Activated naive CD4-positive, alpha-beta T cell treated with anti-CD3 and anti-CD28 coated beads for 36 hours (primary cell): ENCODE measurements at regions not wholly inside any gene's neighbourhood (a gene's known extent, or its start where the extent isn't known, plus 50 kb on each side); places are given as distances from the start of the nearest gene placed in this dataset.

ENCODE experiments used
- CTCF ChIA-PET: fragments of 350-600 bp; sonication (Branson Sonifier 250); formaldehyde crosslinking; loops from one replicate; lab custom pipeline; 2021; ENCODE audit warnings: antibody characterized with exemption; lab: Charles Lee
- DNase-seq: peaks from one replicate; pipeline ENCODE4 v3.0.0-alpha.2; 2020
- H3K27ac Mint-ChIP-seq: one replicate; pipeline ENCODE4 v1.8.0; 2021; ENCODE audit warnings: mild to moderate bottlenecking, mixed read lengths
- H3K27me3 Mint-ChIP-seq: one replicate; pipeline ENCODE4 v1.8.0; 2021; ENCODE audit warnings: low read depth, mixed read lengths
- H3K36me3 Mint-ChIP-seq: one replicate; pipeline ENCODE4 v1.8.0; 2021; ENCODE audit warnings: low read depth, mixed read lengths
- H3K4me1 Mint-ChIP-seq: one replicate; pipeline ENCODE4 v1.8.0; 2021; ENCODE audit warnings: low read depth, mixed read lengths
- H3K4me3 Mint-ChIP-seq: one replicate; pipeline ENCODE4 v1.8.0; 2021; ENCODE audit warnings: mild to moderate bottlenecking, moderate library complexity, mixed read lengths
- H3K9me3 Mint-ChIP-seq: one replicate; pipeline ENCODE4 v1.8.0; 2021; ENCODE audit warnings: mixed read lengths
- intact Hi-C: fragments of 100-400 bp; cut with micrococcal nuclease; formaldehyde crosslinking; loops from one replicate; pipeline ENCODE4 v1.15.1; 2023

DNA sequence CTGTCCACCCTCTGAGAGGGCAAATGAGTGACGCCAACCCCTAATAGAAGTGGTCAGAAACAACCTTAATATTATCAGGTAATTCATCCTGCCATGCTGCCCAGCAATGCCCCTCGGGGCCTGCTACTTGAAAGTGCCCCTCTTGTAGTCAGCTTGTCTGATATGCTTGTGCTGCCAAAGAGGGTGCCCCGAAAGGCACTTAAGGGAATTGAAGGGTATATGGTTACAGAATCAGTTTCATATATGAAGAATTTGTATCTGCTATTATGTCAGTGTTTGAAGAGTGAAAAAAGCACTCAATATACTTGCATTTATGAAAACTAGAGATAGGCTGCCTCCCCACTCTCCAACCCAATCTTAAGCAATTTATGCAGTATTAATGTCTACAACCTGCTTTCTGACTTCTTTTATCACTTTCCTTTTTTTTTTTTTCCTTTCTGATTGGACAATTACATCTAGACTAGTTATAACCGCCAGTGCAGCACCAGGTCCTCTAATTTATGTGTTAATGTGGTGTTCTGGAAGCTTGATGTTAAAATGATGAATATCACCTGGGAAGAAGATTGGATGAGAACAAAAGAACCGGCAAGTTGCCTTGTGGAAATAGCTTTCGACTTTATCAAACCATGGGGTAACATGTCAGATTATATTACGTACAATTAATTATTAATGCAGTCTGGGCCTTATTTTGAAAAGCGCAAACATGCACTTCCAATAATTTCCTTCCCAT is 646.9 kb upstream of the ACVR2A start:
- Mint-ChIP-seq H3K9me3 (no peaks in the 10 kb centered on the region), H3K4me1 (no peaks in the 10 kb centered on the region), H3K4me3 (no peak overlapping the region), H3K27me3 (peaks cover 5% of the 10 kb centered on the region), H3K36me3 (no peaks in the 10 kb centered on the region), H3K27ac (no peak overlapping the region)
- intact Hi-C loops, result no loop called here
- CTCF ChIA-PET, result no interaction called here
- DNase-seq, result no peak

DNA sequence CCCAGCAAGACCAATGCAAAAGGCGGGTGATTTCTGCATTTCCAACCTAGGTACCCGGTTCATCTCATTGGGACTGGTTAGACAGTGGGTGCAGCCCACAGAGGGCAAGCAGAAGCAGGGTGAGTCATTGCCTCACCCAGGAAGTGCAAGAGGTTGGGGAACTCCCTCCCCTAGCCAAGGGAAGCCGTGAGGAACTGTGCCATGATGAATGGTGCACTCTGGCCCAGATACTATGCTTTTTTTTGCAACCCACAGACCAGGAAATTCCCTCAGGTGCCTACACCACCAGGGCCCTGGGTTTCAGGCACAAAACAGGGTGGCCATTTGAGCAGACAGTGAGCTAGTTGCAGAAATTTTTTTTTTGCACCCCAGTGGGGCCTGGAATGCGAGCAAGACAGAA is 662.6 kb upstream of the ACVR2A start:
- H3K9me3 Mint-ChIP-seq, result peaks cover 12% of the 10 kb centered on the region
- no peak overlapping the region for H3K4me3 Mint-ChIP-seq
- peaks cover 18% of the 10 kb centered on the region for H3K4me1 Mint-ChIP-seq
- H3K27me3 Mint-ChIP-seq, result peaks cover 4% of the 10 kb centered on the region
- H3K27ac Mint-ChIP-seq, result peak overlapping the region; percentile 73
- H3K36me3 Mint-ChIP-seq, result no peaks in the 10 kb centered on the region
- DNase-seq, result peak; percentile 72
- CTCF ChIA-PET, result no interaction called here
- intact Hi-C loops, result loop anchor here (1.0 to 5.0 kb wide), 2 partner anchors 145 to 448 kb away; no protein-coding TSS in a partner anchor

DNA sequence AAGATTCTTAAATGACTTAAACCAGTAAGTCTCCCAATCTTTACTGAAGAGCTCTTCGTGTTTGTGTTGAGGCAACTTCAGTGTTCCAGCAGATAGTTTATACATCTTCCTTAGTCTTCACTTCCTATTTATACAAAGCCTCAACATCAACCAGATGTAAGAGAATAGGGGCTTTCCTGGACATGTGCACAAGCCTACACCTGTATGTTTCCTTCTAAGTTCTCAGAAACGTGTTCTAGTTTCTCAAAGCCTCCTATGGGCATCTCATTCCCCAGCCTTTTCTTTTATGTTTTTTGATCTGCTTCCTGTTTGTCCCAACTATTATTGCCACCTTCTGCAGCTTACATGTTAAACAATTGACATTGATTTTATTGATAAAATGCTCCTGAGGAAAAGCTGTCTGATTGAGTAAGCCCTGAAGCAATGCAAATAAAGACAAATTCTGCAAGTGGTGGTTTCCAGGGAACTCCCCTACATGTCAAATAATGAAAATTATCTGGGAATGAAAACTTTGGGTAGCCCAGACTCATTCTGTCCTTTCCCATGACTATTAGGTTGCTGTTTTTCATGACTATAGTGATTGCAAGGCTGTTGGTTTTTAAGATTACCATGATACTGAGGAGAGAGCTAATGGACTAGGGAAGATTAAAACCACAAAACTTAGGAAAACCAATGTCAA is 663.3 kb upstream of the ACVR2A start:
- H3K27me3 Mint-ChIP-seq, result peaks cover 4% of the 10 kb centered on the region
- CTCF ChIA-PET, result no interaction called here
- H3K9me3 Mint-ChIP-seq, result peaks cover 12% of the 10 kb centered on the region
- intact Hi-C loops, result loop anchor here (1.0 to 5.0 kb wide), 3 partner anchors 113 to 449 kb away; no protein-coding TSS in a partner anchor
- peaks cover 19% of the 10 kb centered on the region for H3K4me1 Mint-ChIP-seq
- H3K36me3 Mint-ChIP-seq, result no peaks in the 10 kb centered on the region
- DNase-seq, result no peak
- H3K4me3 Mint-ChIP-seq, result no peak overlapping the region
- peak overlapping the region; percentile 73 for H3K27ac Mint-ChIP-seq

DNA sequence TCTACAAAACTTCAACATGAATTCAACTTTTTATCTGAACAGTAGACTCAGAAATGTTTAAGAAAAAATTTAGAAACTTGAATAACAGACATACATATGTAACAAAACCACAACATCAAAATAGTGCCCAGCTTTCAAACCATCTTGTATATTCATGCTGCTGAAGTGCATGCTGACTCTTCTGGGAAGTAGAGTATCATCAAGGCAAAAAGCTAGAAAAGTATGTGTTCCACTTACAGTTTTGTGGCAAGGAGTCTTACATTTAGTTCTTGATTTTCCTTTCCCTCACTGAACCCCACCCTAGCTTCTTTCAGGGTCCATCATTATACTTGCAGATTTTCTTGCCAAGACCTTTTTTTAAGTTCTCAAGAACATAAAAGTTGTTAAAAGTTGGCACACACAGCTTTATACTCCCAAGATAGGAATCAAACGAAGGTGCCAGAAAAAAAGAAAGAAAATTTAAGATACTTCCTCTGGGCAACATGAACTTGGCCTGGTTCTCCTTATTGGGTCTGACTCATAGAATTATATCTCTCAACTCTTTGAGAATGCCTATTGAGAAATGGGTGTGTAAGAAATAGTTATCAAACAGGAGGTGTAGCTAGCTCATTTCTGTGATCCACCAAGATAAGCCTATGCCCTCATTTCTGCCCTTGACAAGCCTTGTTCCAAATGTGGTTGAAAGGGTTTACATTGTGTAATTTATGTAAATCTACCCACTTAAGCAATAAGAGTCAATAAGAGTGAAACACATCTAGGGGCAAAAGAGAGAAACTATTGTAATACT is 667.6 kb upstream of the ACVR2A start:
- Mint-ChIP-seq H3K9me3 (peaks cover 2% of the 10 kb centered on the region), H3K36me3 (no peaks in the 10 kb centered on the region), H3K4me1 (peaks cover 19% of the 10 kb centered on the region), H3K27ac (peak overlapping the region; percentile 38), H3K4me3 (no peak overlapping the region), H3K27me3 (peaks cover 4% of the 10 kb centered on the region)
- intact Hi-C loops, result no loop called here
- no peak for DNase-seq
- CTCF ChIA-PET, result no interaction called here

DNA sequence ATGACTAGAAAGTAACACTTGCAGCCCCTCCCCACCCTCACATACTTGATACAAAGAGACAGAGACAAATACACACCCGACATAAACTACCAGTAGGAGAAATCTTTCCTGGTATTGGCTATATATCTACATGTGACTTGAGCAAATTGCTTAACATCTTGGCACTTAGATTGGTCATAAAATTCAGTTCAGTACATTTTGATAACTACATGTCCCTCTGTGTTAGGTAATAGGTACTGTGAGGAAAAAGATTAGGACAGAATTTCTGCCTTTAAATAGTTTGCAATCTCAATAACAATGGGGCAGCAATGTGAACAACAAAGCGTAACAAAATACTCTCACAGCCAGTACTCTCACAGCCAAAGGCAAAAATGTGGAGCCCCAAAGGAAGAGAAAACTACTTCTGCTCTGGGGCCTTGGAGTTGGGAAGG is 670.0 kb upstream of the ACVR2A start:
- intact Hi-C loops, result no loop called here
- CTCF ChIA-PET, result no interaction called here
- peaks cover 4% of the 10 kb centered on the region for H3K27me3 Mint-ChIP-seq
- H3K9me3 Mint-ChIP-seq, result peaks cover 2% of the 10 kb centered on the region
- H3K36me3 Mint-ChIP-seq, result no peaks in the 10 kb centered on the region
- H3K27ac Mint-ChIP-seq, result no peak overlapping the region
- H3K4me3 Mint-ChIP-seq, result no peak overlapping the region
- no peak for DNase-seq
- H3K4me1 Mint-ChIP-seq, result peaks cover 7% of the 10 kb centered on the region

DNA sequence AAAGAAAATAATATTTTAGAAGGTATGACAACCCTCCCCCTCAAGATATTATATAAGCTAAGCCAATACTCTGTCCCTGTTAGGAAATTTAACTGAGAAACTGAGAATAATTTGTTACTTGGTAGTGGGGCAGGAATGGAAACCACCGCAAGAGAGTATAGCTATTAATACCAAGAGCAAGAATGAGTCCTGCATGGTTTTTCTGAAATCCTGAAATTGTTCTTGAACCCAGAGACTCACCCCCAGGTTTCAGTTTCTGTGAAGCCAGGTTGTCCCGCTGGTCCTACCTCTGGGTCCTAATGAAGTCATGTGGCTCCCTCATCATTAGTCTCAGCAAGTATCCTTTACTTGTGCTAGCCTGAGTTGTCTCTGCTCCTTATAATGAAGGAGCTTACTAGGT is 671.0 kb upstream of the ACVR2A start:
- Mint-ChIP-seq H3K36me3 (no peaks in the 10 kb centered on the region), H3K27me3 (peaks cover 4% of the 10 kb centered on the region), H3K27ac (no peak overlapping the region), H3K4me3 (no peak overlapping the region), H3K4me1 (peaks cover 7% of the 10 kb centered on the region), H3K9me3 (peaks cover 2% of the 10 kb centered on the region)
- intact Hi-C loops, result no loop called here
- no peak for DNase-seq
- CTCF ChIA-PET, result no interaction called here

DNA sequence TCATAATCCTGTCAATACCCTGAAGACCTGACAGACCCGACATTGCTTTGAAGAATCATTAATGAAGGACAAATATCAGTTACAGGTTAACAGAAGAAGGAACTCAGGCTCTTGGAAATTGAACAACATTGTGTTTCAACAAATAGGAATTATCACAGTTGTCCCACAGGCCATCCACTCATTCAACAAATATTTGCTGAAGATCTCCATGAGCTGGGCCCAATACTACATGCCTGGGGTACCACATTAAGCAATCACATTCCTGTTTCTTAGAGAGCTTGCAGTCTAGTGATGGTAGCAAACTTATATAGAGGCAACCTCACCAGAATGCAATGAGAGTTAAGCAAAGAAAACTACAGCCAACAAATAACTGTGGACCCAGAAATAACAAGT is 671.6 kb upstream of the ACVR2A start:
- Mint-ChIP-seq H3K4me1 (peaks cover 7% of the 10 kb centered on the region), H3K27me3 (peaks cover 4% of the 10 kb centered on the region), H3K9me3 (no peaks in the 10 kb centered on the region), H3K4me3 (no peak overlapping the region), H3K36me3 (no peaks in the 10 kb centered on the region), H3K27ac (no peak overlapping the region)
- CTCF ChIA-PET, result no interaction called here
- intact Hi-C loops, result no loop called here
- no peak for DNase-seq

DNA sequence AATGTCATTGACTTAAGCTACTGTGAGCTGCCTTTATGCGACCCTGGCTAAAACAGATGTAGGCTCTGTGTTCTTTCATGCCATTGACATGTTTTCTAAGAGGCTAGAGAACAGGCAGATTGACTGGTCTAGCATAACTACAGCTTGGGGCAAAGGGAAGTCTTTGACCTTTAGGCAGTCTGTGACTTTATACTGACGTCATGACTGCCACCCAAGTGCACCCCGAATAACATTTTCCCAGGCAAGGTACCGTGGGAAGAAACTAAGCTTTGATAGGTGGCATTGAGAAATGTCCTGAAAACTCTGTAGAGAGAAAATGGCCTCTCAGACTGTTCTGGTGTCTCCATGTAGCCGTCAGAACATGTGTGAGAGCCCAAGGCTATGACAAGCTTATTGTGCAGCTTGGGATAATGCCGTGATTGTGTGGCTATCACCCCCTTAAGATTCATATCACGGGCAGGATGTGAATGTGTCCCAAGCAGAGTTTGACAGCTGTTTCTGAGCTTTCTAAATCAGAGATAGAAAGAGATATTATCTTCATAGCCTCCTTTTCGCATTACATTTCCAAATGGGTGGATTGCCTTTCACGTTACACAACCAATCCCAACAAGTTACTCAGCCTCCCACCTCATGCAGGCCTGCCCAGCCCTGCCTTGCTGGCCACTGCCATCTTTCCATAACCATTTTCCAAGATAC is 672.2 kb upstream of the ACVR2A start:
- Mint-ChIP-seq H3K4me1 (peaks cover 7% of the 10 kb centered on the region), H3K36me3 (no peaks in the 10 kb centered on the region), H3K4me3 (no peak overlapping the region), H3K9me3 (no peaks in the 10 kb centered on the region), H3K27me3 (peaks cover 4% of the 10 kb centered on the region), H3K27ac (no peak overlapping the region)
- CTCF ChIA-PET, result no interaction called here
- DNase-seq, result no peak
- intact Hi-C loops, result no loop called here

DNA sequence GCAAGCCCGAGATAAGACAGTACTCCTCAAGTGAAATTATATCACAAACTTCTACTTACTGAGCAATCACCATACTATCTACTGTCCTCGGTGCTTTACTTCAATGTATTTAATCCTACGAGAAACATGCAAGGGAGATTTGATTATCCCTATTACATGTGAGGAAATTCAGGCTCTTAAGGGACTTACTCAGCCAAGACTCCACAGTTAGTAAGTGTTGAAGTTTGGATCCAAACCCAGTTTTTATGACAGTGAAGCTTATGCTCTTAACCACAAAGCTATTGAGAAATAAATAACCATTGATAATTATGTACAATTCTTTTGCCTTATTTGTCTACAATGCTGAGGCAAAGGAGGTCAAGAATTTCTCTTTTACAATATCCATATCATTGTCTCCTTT is 672.9 kb upstream of the ACVR2A start:
- Mint-ChIP-seq H3K4me1 (peaks cover 5% of the 10 kb centered on the region), H3K27ac (no peak overlapping the region), H3K9me3 (no peaks in the 10 kb centered on the region), H3K27me3 (peaks cover 4% of the 10 kb centered on the region), H3K36me3 (no peaks in the 10 kb centered on the region), H3K4me3 (no peak overlapping the region)
- no peak for DNase-seq
- intact Hi-C loops, result no loop called here
- CTCF ChIA-PET, result interaction anchor here (0.6 kb wide), 1 partner anchor 501 kb away, joined by 4 read pairs; no protein-coding TSS in a partner anchor

DNA sequence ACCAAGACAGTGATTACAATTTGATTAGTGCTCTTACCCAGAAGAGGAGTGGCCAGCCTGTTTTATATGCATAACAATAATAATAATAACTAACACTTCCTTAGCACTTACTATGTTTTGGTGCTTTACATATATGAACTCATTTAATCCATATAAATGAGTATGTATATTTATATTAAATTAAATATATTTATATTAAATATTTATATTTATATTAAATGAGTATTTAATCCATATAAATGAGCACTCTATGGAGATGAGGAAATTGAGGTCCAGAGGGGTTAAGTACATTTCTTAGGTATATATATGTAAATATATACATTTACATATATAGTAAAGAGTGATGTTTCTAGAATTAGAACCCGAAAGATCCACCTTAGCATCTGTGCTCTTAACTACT is 673.9 kb upstream of the ACVR2A start:
- H3K27ac Mint-ChIP-seq, result no peak overlapping the region

DNA sequence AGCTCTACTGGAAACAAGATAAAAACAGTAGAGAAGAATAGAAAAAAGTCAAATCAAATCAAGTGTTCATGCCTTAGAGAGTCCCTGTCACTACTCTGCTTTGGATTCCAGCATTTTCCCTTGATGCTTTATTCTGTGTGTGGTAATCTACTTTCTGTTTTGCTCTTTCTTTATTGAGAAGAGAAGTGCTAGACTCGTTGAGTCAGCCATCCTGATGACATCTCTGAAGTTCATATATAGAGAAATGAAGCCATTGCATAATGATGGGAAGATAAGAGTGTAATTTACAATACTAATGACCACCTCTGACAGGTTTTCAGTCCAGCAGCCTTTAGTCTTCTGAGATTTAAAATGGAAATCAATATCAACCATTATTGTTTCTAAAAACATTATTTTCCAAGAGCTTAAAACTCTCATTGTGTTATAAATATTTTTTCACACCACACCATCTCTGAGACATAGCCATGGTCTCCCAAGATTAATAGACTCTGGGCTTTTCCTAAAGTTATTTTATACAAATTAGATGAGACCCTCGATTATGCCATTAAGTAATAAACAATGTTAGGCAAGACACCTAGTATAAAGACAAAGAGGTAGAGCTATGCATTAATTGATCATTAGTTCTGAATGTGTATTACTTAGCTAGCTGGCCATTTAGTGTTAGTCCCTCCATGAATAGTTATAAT is 679.0 kb upstream of the ACVR2A start:
- Mint-ChIP-seq H3K27me3 (peaks cover 8% of the 10 kb centered on the region), H3K4me3 (no peak overlapping the region), H3K4me1 (no peaks in the 10 kb centered on the region), H3K9me3 (no peaks in the 10 kb centered on the region), H3K36me3 (no peaks in the 10 kb centered on the region), H3K27ac (no peak overlapping the region)
- DNase-seq, result no peak
- CTCF ChIA-PET, result no interaction called here
- intact Hi-C loops, result no loop called here

More for the DNA sequence above, 673.9 kb upstream of the ACVR2A start:
- H3K27me3 Mint-ChIP-seq, result peaks cover 2% of the 10 kb centered on the region
- H3K36me3 Mint-ChIP-seq, result no peaks in the 10 kb centered on the region
- intact Hi-C loops, result no loop called here
- CTCF ChIA-PET, result no interaction called here
- no peaks in the 10 kb centered on the region for H3K9me3 Mint-ChIP-seq
- DNase-seq, result no peak
- H3K4me1 Mint-ChIP-seq, result peaks cover 1% of the 10 kb centered on the region
- H3K4me3 Mint-ChIP-seq, result no peak overlapping the region

DNA sequence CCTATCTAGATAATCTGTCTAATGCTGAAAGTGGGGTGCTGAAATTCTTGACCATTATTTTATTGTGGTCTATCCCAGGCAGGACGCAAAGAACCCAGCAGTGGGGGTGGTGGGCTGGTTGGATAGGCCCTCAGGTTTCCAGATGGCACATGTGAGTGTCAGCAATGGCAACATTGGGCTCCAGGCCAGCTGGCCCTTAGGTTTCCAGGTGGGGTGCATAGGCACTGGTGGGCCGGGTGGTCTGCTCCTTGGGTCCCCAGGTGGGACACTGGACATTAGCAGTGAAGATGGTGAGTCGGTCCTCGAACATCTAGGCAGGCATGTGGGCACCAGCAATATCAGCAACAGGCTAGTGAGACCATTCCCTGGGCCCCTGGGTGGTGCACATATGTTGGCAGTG is 680.3 kb upstream of the ACVR2A start:
- Mint-ChIP-seq H3K4me3 (no peak overlapping the region), H3K4me1 (no peaks in the 10 kb centered on the region), H3K27ac (no peak overlapping the region), H3K36me3 (no peaks in the 10 kb centered on the region), H3K9me3 (no peaks in the 10 kb centered on the region), H3K27me3 (peaks cover 8% of the 10 kb centered on the region)
- DNase-seq, result no peak
- intact Hi-C loops, result no loop called here
- CTCF ChIA-PET, result no interaction called here
